Lung (tissue), 11 donors: ENCODE measurements at regions not wholly inside any gene's neighbourhood (a gene's known extent, or its start where the extent isn't known, plus 50 kb on each side); places are given as distances from the start of the nearest gene placed in this dataset.
A peak's percentile ranks its signal among the peaks of the same experiment; 100 is the strongest.
"Not testable (repeated sequence)": the region's sequence is repeated elsewhere in the genome, so short reads cannot be mapped to it uniquely, and the experiment has no call there.

Experiments used
- ATAC-seq: fragments of 200-7000 bp; cut with Tn5 transposase; one replicate; pipeline ENCODE4 v1.9.1; 2020; ENCODE audit warnings: moderate number of reproducible peaks; ENCODE audit not compliant: insufficient read depth, low FRiP score
- DNase-seq, 3 donors: peaks; one replicate each; pipeline ENCODE4 v3.0.0-alpha.2; 2013 to 2017
- H3K27ac ChIP-seq, 2 donors: one replicate each; pipeline ENCODE4 v1.5.1; 2013; ENCODE audit warnings: mild to moderate bottlenecking in 2 of 2, moderate library complexity in 2 of 2, control low read depth in 1 of 2, inconsistent platforms in 1 of 2, low read depth in 1 of 2, low read length in 1 of 2
- H3K27me3 ChIP-seq, 3 donors: one replicate each; pipeline ENCODE4 v1.5.1; 2013; ENCODE audit warnings: low read length in 2 of 3; ENCODE audit not compliant: control insufficient read depth in 3 of 3, insufficient read depth in 3 of 3
- H3K36me3 ChIP-seq, 4 donors: one replicate each; pipeline ENCODE4 v1.5.1; 2013; ENCODE audit warnings: low read length in 4 of 4, mild to moderate bottlenecking in 1 of 4, moderate library complexity in 1 of 4; ENCODE audit not compliant: control insufficient read depth in 4 of 4, insufficient read depth in 4 of 4
- H3K4me1 ChIP-seq, 5 donors: one replicate each; pipeline ENCODE4 v1.5.1; 2013; ENCODE audit warnings: low read length in 5 of 5, mild to moderate bottlenecking in 2 of 5, moderate library complexity in 1 of 5; ENCODE audit not compliant: control insufficient read depth in 5 of 5, insufficient read depth in 5 of 5
- H3K4me3 ChIP-seq: one replicate; pipeline ENCODE4 v1.5.1; 2013; ENCODE audit warnings: mild to moderate bottlenecking, control low read depth, moderate library complexity
- H3K9ac ChIP-seq, 2 donors: one replicate each; pipeline ENCODE4 v1.5.1; 2013; ENCODE audit warnings: low read length in 2 of 2, control low read depth in 1 of 2; ENCODE audit not compliant: insufficient read depth in 1 of 2
- H3K9me3 ChIP-seq, 4 donors: one replicate each; pipeline ENCODE4 v1.5.1; 2013; ENCODE audit warnings: low read length in 3 of 4, mild to moderate bottlenecking in 1 of 4, moderate library complexity in 1 of 4; ENCODE audit not compliant: control insufficient read depth in 4 of 4, insufficient read depth in 3 of 4
- CTCF ChIP-seq: IDR thresholded peaks from 2 replicates; pipeline ENCODE4 v1.5.1; 2012; ENCODE audit warnings: mild to moderate bottlenecking; ENCODE audit errors: control extremely low read depth, extremely low read depth
- WGBS, 2 donors: extraction: QIAGEN DNeasy Blood & Tissue Kit; methylation state at CpG; one replicate each; pipeline ENCODE4 v1.1.7; 2013; 5-methylcytosine and 5-hydroxymethylcytosine counted together
- donor health status: control.
- donor health status: control.
- donor health status: Bipolar disorder and iron deficiency.
- donor health status: healthy.
- donor health status: DM: yes; HTN: yes; CAD: no.

GRCh38 chr12:5170844-5171243, 127.2 kb downstream of the KCNA5 start:
- no peak for TF ChIP-seq CTCF
- H3K27ac ChIP-seq: no peak overlapping the region
- ATAC-seq: no peak
- peak in 1 of 3 donors; percentile 17 for DNase-seq
- H3K27me3 ChIP-seq: peaks cover 0 to 3% (median 2%) of the 10 kb centered on the region in 3 donors
- peaks cover 0 to 6% (median 2%) of the 10 kb centered on the region in 5 donors for H3K4me1 ChIP-seq
- no peaks in the 10 kb centered on the region for H3K36me3 ChIP-seq
- H3K9ac ChIP-seq: no peak overlapping the region
- no peak overlapping the region for H3K4me3 ChIP-seq
- 45 to 70% methylated on average over 5 of the region's 5 CpGs for WGBS, 2 donors
- peaks cover 0 to 4% (median 0%) of the 10 kb centered on the region in 4 donors for H3K9me3 ChIP-seq

GRCh38 chr12:5171701-5172100, 128.0 kb downstream of the KCNA5 start:
- Histone ChIP-seq H3K27me3 (peaks cover 0 to 3% (median 0%) of the 10 kb centered on the region in 3 donors), H3K9ac (no peak overlapping the region), H3K36me3 (no peaks in the 10 kb centered on the region), H3K27ac (no peak overlapping the region), H3K9me3 (peaks cover 0 to 4% (median 0%) of the 10 kb centered on the region in 4 donors), H3K4me3 (no peak overlapping the region), H3K4me1 (peaks cover 0 to 6% (median 2%) of the 10 kb centered on the region in 5 donors)
- ATAC-seq (no peak), DNase-seq (peak; percentile 56 to 80 (median 69))
- peak; percentile 21 for TF ChIP-seq CTCF
- 18 to 34% methylated on average over 5 of the region's 5 CpGs for WGBS, 2 donors

GRCh38 chr12:5172886-5173285, 129.2 kb downstream of the KCNA5 start:
- no peak for TF ChIP-seq CTCF
- no peaks in the 10 kb centered on the region for H3K36me3 ChIP-seq
- H3K27me3 ChIP-seq: peaks cover 0 to 5% (median 0%) of the 10 kb centered on the region in 3 donors
- H3K27ac ChIP-seq: no peak overlapping the region
- no peak for ATAC-seq
- peaks cover 0 to 4% (median 0%) of the 10 kb centered on the region in 4 donors for H3K9me3 ChIP-seq
- peak in 2 of 3 donors; percentile 33 to 50 for DNase-seq
- no peak overlapping the region for H3K4me3 ChIP-seq
- H3K4me1 ChIP-seq: peaks cover 0 to 6% (median 2%) of the 10 kb centered on the region in 5 donors
- no peak overlapping the region for H3K9ac ChIP-seq
- WGBS, 2 donors: 71 to 80% methylated on average over 10 of the region's 10 CpGs

- 69 to 81% methylated on average over 10 of the region's 10 CpGs for WGBS, 2 donors
- H3K27ac ChIP-seq: no peak overlapping the region
- no peak overlapping the region for H3K9ac ChIP-seq
- no peaks in the 10 kb centered on the region for H3K36me3 ChIP-seq
- TF ChIP-seq CTCF: no peak
- no peak overlapping the region for H3K4me3 ChIP-seq
- H3K4me1 ChIP-seq: peaks cover 0 to 6% (median 2%) of the 10 kb centered on the region in 5 donors
- H3K27me3 ChIP-seq: peaks cover 0 to 5% (median 0%) of the 10 kb centered on the region in 3 donors
- DNase-seq (no peak), ATAC-seq (no peak)
- H3K9me3 ChIP-seq: peaks cover 0 to 4% (median 0%) of the 10 kb centered on the region in 4 donors
These were observed 129.9 kb downstream of the KCNA5 start for GRCh38 chr12:5173511-5174011.

- 93 to 97% methylated on average over 2 of the region's 2 CpGs for WGBS, 2 donors
- H3K27ac ChIP-seq, H3K27me3 ChIP-seq, H3K4me1 ChIP-seq, DNase-seq, ATAC-seq, H3K9ac ChIP-seq, H3K4me3 ChIP-seq, H3K9me3 ChIP-seq, H3K36me3 ChIP-seq: not testable (repeated sequence)
These were observed 131.7 kb downstream of the KCNA5 start for GRCh38 chr12:5175415-5175814.
